HPDE6-E6E7 (cell line): ENCODE measurements at regions not wholly inside any gene's neighbourhood (a gene's known extent, or its start where the extent isn't known, plus 50 kb on each side); places are given as distances from the start of the nearest gene placed in this dataset.
"Not testable (repeated sequence)": the region's sequence is repeated elsewhere in the genome, so short reads cannot be mapped to it uniquely, and the experiment has no call there.

ENCODE experiments used
- DNase-seq: peaks from one replicate; pipeline ENCODE4 v3.0.0; 2011; ENCODE audit warnings: missing footprints; ENCODE audit errors: extremely low spot score

DNA sequence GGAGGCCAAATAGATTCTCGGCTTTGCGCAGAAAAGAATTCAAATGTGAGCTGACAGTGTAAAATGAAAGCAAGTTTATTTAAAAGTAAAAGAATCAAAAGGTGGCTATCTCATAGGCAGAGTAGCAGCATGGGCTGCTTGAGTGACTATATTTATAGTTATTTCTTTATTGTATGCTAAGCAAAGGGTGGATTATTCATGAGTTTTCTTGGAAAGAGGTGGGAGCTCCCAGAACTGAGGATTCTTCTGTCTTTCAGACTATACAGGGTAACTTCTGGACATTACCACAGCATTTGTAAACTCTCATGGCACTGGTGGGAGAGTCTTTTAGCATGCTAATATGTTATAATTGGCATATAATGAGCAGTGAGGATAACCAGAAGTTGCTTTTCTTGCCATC, 659.9 kb downstream of the RWDD3 start:
- no peak for DNase-seq

GRCh38 chr1:95903060-95903459, 669.0 kb downstream of the RWDD3 start:
- DNase-seq: peak; percentile 8

DNA sequence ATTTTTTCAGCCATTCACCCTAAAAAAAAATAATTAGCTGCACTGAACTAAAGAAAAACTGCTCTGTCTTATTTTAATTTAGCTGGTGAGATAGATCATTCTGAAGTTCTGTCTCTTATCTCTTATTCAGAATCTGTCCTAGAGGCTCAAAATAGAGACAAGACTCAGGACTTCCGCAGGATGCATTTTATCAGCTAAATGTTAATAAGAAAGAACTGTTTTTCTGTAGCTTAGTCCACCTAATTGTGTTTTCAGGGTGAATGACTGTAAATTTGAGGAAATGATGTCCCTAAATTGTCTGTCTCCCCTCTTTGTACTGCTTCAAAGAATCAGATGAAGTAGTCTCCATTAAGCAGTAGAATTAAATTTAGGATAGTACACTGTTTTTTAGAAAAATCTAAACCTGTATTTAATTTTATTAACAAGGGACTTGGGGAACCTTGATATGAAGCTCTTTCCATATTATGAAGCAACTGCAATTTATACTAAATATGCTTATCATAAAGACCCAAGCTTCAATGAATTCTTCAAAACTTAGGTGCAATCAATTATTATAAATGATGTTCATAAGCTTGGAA, 671.9 kb downstream of the RWDD3 start:
- no peak for DNase-seq

DNA sequence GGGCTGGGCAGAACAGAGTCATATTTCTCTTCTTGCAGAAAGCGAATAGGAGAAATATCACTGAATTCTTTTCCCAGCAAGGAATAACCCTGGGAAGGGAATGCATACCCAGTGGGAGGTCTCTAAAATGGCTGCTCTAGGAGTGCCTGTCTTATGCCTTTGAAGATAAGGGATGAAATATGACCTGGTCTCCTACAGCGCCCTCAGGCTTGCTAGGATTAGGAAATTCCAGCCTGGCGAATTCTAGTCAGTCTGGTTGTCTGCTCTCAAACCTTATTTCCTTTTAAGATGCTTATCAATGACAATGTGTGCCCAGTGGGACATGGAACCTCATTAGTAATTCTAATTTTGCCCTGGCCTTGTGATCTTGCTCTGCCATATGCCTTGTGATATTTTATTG, 677.7 kb downstream of the RWDD3 start:
- not testable (repeated sequence) for DNase-seq

GRCh38 chr1:95916616-95917015, 682.6 kb downstream of the RWDD3 start:
- DNase-seq: no peak

DNA sequence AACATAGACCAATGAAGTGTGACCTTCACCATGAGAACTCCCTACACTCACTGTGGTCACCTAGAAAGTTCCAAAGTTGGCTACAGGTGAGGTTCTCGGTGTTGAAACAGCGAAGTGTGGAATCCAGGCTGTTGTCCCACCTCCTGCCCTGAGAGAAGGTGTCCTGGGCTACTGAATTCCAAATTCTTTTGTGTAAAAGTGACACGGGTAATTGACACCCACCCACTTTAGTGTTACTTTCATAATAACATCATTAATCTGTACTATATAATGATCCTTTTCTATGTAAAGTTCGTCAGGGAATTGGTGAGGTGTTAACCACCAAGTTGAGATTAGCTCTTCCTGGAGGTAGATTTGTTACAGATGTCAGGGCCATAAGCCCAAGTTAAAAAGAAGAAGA, 690.7 kb downstream of the RWDD3 start:
- no peak for DNase-seq

GRCh38 chr1:95926331-95926730, 692.3 kb downstream of the RWDD3 start:
- no peak for DNase-seq

GRCh38 chr1:95927061-95927460, 693.1 kb downstream of the RWDD3 start:
- no peak for DNase-seq

DNA sequence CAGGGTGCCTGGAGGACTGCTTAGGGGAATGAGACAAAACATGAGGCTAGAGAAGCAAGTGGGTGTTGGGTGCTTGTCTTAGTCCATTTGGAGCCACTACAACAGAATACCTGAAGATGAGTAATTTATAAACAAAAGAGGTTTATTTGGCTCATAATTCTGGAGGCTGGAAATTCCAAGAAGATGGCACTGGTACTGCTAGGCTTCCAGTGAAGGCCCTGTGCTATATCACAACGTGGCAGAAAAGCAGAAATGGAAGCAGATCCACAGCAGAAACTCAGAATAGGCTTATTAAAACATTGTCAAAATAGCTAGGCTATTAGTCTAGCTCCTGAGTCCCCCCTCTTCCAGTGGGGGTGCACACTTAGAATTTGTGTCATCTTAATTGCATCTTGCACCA, 701.7 kb downstream of the RWDD3 start:
- DNase-seq: no peak

GRCh38 chr1:95941121-95941798, 707.2 kb downstream of the RWDD3 start:
- no peak for DNase-seq

GRCh38 chr1:95948023-95948422, 714.0 kb downstream of the RWDD3 start:
- DNase-seq: no peak

GRCh38 chr1:95951371-95952102, 717.5 kb downstream of the RWDD3 start:
- no peak for DNase-seq

DNA sequence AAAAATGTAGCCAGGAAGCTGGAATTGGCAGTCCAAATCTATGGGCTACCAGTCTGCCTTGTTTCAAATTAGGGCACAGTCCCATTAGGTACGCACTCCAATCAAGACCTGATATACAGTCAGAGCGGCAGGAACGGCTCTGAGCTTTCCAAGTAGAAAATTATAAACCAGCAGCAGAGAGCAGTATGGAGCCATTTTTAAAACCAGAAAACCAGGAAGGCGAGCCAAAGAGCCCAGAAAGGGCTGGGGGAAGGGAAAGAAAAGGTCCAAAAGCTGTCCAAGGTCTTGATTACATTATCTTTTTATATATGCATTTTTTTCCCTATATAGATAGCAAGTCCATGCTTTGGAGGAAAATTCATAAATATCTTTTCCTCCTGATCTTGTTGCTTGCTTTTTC, 719.0 kb downstream of the RWDD3 start:
- peak; percentile 14 for DNase-seq

- DNase-seq: no peak
These were observed 720.6 kb downstream of the RWDD3 start for GRCh38 chr1:95954585-95954984.

GRCh38 chr1:95956215-95956614, 722.2 kb downstream of the RWDD3 start:
- DNase-seq: no peak

GRCh38 chr1:95957748-95958147, 723.7 kb downstream of the RWDD3 start:
- no peak for DNase-seq

GRCh38 chr1:95966866-95967265, 732.9 kb downstream of the RWDD3 start:
- no peak for DNase-seq

DNA sequence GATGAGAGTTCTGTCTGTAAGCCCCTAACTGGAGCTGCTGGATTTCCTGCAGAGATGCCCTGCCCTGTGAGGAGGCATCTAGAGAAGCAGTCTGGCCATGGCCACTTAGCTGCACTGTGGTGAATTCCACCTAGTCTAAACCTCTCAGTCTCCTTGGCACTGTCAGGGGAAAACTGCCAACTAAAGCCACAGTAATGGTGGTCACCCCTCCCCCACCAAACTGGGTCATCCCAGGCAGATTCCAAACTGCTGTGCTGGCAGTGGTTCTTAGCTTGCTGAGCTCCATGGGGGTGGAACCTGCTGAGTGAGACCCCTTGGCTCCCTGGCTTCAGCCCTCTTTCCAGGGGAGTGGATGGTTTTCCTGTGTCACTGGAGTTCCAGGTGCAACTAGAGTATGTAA, 740.6 kb downstream of the RWDD3 start:
- no peak for DNase-seq

DNA sequence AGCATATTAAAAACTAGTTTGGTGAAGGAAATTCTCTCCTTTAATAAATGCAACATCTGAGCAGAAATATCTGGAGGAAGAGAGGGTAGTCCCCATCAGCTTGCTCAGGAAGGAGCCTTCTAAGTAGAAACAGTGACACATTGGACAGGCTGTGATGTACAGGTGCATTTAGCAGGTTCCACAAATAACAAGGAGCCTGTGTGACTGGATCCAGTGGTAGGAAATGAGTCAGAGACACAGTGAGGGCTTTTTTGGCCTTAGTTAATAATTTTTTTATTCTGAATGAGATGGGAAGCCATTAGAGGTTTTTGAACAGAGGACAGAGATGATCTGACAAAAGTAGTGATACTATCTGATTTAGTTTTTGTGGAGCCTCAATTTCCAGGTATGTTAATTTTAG, 738.9 kb upstream of the PTBP2 start:
- DNase-seq: no peak

DNA sequence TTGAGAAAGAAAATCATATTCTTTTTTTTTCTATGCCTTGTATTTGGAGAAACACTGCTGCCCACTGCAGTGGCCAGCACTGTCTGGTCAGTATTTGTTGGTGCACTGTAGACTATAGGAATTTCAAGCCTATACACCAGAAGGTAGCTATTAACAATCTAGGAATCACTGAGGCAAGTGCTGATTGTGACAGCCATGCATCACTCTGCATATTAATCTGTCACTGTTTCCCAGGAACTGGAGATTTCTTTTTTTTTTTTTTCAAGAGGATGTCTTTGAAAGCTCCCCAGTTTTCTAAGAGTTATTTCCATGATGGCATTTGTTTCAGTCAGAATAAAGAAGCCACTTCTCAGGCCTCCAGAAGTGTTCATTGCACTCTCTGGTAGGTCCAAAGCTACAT, 737.8 kb upstream of the PTBP2 start:
- DNase-seq: no peak

DNA sequence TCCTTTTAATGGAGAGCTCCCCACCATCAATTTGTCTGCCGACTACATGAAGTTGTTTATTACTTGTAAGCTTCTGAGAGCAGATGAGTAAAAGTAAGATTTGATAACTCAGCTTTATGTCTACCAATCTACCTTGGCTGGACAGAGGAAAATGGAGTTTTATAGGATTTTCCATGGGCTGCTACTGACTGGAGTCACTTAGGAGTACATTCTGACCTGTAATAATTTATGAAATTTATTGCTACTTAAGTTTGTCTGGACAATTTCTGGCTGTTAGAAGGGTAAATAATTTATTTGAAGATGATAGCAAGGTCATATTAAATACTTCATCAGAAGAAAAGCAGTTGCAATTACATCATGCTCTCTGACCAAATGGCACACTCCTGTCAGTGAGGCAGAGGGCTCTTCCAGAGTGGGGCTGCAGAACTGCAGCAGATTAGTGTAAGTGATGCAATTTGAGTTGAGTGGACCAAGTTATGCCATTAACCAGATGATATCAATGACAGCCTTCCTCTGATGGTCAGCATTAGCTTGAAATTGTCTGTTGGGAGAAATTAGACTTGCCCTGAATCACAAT, 736.7 kb upstream of the PTBP2 start:
- DNase-seq: no peak

DNA sequence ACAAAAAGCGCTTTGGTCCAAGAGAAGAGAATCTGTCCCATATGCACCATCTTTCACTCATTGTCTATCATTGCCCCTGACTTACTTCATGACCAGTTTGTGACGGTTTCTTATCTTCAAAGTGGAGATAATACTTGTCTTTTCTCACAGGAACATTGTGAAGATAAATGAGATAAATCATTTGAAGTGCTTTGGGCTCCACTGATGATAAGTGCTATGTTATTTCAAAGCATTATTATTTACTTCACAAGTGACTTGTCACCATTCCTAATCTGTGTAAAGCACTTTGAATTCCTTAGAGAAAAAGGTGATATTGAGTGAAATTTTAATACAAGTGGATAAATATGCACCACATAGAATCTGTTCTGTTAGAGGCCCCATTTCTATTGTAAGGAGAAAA, 731.6 kb upstream of the PTBP2 start:
- DNase-seq: no peak
